Hematopoietic multipotent progenitor cell treated with erythropoietin and hydrocortisone succinate and interleukin-3 and kit ligand, for 4 days (in vitro differentiated cells): ENCODE measurements at regions not wholly inside any gene's neighbourhood (a gene's known extent, or its start where the extent isn't known, plus 50 kb on each side); places are given as distances from the start of the nearest gene placed in this dataset.

Experiments
- DNase-seq: peaks from one replicate; pipeline ENCODE4 v3.0.0-alpha.2; 2015

DNA sequence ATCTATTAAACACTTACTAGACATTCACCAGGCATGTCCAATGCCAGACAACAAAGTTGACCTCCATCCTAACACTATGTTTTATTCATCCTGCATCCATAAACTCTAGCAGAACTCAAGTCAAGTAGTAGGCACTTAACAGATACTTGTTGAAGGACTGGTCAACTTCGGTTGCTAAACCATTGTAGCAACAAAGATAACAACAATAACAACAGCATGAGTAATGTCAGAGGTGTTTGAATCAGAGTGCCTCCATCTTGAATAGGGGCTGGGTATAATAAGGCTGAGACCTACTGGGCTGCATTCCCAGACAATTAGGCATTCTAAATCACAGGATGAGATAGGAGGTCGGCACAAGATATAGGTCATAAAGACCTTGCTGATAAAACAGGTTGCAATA, 180.5 kb upstream of the ZNF462 start:
- DNase-seq: no peak

DNA sequence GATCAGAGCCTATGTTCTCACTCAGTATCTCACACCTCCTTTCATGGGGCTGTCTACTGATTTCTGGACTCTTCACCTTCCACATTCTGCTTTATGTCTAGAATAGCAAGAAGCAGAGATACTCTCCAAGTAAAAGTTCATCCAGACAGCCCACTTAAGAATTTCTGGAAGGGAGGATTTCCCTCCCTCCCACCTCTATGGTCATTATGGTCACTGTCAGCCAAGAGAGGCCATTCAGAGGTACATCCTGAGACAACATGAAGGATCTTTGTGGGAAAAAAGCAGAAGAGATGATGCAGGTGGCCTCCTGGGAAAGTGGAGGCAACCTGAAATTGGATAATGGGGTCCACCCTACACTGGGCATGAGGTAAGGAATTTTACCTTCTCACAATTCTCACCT, 179.5 kb upstream of the ZNF462 start:
- no peak for DNase-seq

DNA sequence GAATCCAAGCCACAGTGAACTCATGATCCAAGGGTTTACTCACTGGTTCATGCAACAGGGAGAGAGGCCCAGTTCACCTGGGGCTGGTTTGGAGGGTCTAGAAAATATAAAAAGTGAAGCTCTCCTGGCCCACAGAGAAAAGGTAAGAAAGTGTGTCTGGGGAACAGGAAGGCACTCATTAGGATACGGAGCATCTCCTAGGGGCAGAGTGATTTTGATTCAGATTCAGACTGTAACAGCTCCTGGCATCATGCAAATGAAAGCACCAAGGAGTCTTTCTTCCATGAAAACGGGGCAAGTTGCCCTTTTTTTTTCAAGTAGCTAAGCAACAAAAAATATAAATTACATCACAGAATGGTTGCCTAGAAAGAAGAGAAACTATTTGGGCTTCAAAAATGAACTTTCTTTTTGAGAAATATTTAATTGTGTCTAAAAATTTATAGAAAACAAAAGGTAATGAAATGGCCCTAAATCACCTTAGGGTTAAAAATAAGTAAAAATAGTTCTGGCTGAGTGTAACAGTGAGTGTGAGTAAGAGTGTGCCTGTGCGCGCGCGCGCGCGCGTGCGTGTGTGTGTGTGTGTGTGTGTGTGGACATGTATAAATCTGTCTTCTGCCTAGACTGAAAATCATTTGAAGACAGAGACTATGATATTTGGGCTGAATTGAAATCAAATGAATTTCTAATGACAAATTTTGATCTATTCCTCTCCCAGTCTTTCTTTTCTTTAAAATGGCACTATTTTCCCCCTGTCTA, 177.8 kb upstream of the ZNF462 start:
- no peak for DNase-seq

DNA sequence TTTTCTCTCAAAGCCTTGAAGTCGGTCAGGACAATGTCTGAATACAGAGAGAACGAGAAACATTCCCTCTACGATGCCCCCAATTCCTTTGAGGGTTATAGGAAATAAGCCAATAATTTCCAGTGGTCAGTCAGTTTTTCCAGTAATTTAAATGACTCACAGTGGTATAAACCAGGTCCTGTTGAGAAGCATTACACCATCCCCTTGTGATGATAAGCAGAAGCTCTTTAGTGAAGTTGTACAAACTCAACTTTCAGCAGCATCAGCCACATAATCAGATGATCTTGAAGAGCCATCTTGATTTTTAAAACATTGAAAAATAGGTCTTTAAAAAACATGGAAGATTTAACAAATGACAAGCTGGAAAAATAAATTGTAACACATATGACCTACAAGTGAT, 173.9 kb upstream of the ZNF462 start:
- no peak for DNase-seq

DNA sequence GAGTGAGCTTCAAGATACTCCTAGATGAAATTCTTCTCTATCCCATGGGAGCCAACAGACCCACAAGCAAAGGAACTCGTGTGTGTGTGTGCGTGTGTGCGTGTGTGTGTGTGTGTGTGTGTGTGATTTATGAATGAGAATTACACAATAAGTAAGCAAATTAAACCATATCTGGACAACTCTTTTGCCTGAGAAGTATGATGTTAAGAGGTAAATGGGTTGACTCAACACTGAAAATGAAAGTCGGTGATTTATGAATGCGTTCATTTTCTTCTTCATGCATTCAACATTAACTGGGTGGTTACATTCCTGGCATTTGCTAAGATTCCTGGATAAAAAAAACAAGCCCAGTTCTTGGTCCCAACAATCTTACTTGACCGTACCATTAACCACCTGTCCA, 171.3 kb upstream of the ZNF462 start:
- DNase-seq: no peak

DNA sequence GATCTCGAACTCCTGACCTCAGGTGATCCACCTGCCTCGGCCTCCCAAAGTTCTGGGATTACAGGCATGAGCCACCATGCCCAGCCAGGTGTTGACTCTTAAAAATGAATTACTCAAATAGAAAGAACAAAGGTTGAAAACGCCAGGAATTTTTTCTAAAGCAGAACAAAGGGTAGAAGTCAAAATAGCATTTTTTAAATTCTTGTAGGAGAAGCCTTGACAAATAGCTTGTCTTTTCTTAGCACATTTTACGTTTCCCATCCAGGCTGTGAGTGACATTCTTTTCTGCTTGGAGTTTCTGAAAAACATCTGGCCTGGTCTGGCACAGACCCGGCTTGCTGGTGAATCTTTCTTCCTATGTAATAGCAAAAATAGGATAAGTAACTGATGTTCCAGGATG, 169.4 kb upstream of the ZNF462 start:
- DNase-seq: no peak

DNA sequence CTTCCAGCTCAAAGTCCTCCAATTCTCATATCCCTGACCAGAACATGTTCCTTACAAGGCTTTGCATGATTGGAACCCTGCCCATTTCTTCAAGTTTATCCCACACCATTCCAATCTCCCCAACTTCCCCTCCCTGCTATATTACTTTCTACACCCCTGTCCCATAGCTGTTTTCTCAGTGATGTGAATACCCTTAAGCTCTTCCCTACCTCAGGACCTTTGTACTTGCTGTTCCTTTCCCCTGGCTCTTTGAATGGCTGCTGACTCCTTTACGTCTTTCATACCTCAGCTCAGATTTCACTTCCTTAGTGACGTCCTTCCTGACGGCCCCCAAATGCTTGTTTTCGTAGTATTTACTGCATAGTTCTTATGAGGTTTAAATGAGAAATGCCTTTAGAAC, 166.2 kb upstream of the ZNF462 start:
- no peak for DNase-seq

DNA sequence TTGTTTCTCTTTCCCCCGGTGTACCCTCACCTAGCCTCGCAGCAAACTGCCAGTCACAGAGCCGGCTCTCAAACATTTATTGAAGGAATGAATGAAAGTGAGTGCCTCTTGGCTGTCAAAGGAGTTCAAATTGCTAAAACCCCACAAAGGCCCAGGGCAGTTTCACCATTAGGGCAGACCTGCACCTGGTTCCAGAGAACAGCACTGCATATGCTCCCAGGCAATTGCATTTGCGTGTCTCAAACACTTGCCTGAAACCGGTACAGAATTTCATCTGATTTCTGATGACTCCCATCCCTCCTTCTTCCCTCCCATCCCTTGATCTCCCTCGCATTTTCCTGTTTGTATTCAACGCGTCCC, 165.6 kb upstream of the ZNF462 start:
- DNase-seq: no peak

DNA sequence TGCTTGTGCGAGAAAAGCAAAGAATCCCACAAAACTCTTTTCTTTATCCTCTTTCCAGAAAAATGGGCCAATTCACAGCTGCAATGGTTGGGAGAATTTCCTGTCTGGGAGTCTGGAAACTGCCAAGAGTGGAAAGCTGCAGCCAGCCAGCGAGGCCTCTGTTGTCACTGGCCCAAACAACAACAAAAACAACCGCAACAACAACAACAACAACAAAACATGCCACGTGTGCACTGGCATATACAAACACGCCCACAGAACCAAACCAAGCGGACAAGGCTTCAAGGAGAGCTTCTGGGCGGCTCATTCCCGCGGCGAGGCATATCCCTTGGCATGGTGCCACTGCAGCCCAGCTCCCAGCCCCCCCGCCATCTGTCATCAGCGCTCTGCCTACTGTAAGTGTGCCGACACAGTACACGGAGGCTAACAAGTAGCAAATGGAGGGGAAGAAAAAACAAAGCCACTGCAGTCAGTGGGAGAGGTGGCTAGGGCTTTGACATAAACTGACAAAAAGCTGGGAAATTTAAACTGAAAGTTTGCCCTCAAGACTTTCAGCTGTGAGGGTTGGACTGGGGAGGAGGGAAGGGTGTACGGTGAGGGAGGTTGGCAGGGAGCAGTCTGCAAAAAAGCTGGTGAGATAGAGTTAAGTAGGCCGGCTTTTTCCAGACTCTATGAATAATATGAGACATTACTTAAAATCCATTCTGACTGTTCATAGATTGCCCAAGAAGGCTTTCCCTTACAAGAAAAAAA, 165.0 kb upstream of the ZNF462 start:
- DNase-seq: no peak

DNA sequence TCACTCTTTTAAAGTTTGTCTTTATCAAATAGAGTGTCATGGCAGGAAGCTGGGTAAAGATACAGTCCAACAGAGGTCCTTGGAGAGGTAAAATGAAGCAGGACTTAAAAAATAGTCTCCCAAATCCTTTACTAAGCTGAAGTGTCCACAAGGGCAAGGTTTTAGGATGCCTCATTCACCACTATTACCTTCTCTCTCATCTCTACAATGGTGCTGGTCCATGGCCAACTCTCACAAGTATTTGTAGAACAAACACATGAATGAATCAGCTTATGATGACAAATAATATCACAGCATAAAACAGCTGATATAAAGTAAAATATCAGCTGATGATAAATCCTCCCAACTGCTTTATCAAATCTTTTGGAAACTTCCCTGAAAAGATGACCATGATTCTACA, 162.3 kb upstream of the ZNF462 start:
- no peak for DNase-seq

DNA sequence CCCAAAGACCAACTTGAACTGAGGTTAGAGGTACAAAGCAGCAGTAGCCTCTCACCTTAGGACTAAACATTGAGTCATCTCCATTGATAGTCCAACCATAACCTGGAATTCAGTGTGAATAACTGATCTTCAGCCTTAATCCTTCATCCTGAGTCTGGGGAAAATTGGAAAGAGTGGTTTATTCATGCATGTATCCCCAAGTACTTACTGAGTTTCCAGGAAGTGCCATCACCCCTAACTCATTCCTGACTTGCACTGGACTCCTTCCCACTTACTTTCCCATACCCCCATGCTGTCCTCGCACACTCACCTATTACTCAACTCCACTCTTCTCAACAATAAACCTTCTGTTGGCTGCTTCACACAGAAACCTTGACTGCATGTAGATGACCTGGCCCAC, 161.4 kb upstream of the ZNF462 start:
- no peak for DNase-seq

DNA sequence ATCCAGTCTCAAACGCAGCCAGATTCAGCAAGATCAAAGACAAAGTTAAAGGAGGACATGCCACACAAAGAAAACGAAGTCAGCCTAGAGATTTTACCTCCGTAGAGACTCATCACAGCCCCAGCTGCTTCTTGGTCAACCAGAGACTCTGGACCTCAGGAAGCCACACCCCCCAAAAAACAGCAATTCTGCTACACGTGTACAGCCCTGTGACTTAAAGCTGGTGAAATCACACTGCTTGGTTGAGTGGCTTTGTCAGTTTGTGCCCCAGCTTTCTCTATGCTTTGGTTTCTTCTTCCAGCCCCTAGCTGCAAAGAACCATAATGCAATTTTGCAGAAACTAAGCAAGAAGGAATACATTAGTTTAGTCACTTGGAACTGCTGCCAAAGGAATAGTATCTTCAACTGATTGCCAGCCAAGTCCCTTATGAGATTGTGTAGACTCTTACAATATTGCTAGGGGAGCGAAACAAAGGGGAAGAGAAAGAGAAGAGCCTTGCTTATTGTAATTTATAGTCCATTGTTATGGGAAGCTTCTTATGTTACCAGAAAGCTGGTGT, 158.8 kb upstream of the ZNF462 start:
- DNase-seq: no peak

DNA sequence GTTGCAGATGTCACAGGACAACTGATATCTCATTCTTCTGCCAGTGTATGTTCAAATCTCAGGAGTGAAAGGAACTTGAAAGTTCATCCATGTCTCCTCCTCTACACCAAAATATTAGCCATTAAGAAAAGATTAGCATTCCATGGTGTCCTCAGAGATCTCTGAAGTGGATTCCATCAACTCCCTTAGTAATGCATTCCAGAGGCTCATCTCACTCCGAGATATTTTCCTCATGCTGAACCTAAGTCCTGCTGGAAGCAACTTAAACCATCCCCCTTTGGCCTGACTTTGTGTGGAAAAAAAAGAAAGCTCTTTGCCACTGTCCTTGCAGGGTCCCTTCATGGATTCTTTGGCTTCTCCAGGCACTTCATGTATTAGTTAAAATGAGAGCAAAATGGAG, 155.7 kb upstream of the ZNF462 start:
- DNase-seq: no peak

DNA sequence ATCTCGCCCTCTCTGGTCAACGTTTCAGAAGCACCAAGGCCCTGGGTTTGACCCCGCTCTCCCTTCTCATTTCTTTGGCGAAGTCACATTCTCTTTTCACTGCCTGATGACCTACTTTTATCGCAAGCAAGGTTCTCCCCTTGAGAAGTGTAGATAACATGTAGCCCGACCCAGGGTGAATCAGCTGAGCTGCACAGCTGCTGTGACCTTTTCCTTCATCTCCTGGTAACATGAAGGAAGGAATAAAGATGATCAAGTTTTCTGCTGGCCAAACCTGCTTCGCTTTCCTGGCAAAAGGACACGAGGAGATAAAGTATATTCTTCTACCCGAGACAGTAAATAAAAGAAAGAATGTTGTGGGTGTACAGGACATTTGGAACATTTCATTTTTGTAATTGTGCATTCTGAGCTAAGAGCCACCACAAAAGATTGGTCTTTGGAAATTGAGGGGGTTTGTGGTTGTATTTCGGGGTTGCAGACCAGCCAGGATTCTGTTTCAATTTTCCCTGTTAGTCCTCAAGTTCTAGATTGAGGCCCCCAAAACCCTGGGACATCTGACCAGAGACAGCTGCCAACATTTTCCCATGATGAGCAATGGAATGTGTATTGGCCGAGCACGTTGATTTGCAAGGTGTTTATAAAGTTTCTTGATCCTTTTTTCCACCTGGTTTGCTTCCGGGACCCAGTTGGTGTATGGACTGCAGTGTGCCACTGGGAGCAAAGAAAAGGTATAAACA, 155.1 kb upstream of the ZNF462 start:
- DNase-seq: no peak

DNA sequence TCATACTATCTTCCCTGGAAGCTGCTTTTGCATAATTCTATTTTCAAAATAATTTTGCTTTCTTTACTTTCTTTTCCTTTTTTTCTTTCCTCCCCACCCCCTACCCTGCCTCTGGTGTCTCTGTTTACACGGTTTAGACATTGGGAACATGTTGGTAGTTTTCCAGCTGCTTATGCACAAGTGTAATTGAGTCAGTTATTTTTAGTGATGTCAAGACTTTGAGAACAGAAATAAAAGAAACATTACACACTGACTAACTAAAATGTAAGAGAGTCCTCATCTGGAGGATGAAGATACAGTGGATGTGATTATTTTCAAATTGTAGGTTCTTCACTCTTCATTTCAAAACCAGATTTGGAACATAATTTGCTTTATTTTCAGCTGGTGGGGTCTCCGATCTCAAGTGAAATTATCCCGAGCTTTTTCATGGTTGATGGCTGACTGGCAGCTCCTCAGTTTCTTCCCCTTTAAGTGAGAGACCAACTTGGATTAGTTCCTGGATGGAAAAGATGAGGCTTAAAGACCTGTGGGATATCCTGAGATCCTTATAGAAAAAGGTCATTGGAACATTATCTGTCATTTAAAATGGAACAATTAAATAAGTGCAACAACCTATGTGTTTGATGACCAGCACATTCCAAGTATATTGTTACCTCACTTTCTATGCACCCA, 154.4 kb upstream of the ZNF462 start:
- DNase-seq: no peak

DNA sequence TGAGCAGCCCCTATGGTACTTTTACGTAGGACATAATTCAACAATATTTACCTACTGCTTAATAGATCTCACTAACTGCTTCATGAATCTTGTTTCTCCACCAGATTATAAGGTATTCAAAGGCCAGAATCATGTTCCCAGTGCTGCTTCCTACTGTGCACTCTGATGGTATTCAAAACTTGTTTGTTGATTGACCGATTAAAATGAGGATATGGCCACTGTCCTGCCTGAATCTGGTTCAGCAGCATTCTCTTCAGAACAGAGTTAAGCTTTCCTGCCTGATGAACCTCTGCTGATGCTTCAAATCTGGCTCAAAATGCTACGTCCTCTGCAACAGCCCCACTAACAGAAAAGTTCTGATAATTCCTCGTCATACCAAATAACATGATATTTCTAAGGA, 150.7 kb upstream of the ZNF462 start:
- no peak for DNase-seq

DNA sequence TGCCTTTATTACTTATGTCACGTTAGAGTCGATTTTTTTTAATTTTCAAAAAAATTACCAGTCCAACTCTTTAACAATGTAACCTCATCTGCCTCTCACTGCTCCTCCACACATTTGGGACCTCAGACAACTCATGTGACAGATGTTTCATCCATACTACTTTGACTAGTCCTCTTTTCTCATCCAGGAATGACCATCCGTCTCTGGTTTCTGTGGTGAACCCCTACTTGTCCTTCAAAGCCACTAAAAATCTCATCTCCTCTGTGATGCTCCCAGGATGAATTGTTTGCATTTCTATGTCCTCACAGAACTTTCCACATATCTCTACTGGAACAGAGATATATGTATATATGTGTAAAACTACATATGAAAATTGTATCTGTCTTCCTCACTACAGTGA, 149.8 kb upstream of the ZNF462 start:
- DNase-seq: no peak

DNA sequence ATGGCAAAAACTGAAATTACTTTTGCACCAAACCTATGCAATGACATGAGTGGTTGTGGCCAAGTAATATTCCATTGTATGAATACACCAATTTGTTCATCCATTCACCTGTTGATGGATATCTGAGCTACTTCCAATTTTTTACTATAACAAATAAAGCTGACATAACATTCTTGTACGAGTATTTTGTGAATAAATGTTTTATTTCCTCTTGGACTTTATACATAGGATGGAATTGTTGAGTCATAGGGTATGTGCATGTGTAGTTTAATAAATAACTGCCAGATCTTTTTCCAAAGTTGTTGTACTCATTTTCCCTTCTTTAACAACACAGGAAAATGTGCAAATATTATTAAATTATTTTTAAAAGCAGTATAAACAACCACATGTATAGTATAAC, 146.1 kb upstream of the ZNF462 start:
- DNase-seq: no peak

DNA sequence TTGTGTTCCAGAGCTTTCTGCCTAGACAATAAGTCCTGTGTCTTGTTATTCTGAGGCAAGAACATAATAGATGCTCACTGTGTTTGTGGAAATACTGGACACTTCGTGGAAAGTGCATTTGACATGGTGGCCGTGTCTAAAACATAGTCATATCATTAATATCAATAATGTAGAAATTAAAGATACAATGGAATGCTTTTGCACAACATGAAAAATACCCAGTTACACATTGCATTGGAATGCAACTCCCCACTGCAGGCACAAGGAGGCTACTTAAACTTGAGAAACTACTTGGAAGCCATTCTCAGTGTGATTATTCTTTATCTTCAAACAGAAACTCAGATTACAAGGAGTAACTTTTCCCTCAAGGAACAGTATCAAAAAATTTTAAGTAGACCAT, 145.3 kb upstream of the ZNF462 start:
- no peak for DNase-seq

DNA sequence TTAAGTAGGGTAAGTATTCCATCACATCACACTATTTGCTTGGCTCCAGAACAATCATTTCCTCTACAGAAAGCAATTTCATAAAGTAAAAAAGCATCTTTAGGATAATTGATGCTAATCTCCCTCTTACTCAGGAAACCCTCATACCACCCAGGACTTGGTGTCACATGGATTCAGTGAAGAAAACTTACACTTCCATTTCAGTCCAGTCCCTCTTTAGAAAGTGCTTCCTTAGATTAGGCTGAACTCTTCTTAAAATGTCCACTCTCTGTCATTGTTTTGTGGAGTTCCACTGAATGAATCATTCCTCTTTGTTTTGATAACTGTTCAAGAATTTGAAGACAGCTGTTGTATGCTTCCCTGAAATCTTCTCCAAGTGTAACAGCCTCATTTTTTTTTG, 144.0 kb upstream of the ZNF462 start:
- no peak for DNase-seq

DNA sequence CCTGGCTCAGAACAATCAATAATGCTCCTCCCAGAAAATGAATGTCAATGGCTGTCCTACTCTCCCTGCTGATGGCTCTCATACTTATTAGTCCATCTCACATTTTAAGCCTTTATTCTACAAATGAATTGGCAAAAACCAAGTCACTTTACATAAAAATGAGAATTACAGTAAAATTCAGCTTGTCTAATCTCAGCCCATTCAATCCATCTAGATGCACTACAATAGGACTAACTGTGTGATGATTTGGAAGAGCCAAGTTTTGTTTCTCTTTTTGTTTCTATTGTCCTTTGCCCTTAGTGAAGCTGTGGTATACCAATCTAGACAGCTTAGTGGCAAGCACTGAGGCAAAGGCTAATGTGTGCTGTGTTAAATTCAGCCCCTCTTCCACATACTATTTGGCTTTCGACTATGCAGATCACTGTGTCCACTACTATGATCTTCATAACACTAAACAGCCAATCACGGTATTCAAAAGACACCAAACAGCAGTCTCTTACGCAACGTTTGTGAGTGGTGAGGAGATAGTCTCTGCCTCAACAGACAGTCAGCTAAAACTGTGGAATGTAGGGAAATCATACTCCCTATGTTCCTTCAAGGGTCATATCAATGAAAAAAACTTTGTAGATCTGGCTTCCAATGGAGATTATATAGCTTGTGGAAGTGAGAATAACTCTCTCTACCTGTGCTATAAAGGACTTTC, 140.8 kb upstream of the ZNF462 start:
- no peak for DNase-seq

DNA sequence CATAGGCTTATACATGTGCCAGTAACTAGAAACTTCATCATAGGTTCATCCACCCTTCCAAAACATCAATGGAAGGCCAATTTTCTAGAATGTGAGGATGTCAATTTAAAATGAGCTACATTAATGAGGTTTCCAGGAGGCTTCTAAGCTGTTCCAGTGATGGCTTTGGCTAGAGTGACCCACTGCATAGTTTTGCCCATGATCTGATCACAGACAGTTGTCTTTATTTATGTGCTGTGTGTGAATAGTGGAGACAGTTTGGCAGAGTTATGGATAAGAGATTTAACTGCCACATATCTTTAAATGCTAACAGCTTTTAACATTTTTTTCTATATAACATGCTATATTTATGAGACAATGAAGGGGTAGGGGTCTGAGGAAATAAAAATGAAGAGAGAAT, 139.0 kb upstream of the ZNF462 start:
- no peak for DNase-seq

DNA sequence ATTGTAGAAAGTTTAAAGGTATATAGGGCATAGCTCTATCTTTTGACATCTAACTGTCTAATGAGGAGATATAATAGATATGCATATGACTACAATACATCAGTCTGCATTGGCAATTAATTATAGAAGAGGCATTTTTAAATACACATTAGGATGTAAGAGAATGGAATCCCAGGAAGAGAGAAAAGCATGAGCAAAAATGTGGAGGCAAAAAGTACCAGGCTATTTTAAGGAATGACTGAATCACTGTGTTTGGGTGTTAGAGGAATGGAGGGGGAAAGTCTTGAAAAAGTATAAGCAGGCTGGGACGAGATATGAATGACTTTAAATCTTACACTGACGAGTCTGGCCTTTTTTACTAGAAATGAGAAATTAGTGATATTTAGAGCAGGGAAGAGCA, 138.4 kb upstream of the ZNF462 start:
- DNase-seq: no peak
